ENCODE measurements at regions not wholly inside any gene's neighbourhood (a gene's known extent, or its start where the extent isn't known, plus 50 kb on each side); places are given as distances from the start of the nearest gene placed in this dataset.

DNA sequence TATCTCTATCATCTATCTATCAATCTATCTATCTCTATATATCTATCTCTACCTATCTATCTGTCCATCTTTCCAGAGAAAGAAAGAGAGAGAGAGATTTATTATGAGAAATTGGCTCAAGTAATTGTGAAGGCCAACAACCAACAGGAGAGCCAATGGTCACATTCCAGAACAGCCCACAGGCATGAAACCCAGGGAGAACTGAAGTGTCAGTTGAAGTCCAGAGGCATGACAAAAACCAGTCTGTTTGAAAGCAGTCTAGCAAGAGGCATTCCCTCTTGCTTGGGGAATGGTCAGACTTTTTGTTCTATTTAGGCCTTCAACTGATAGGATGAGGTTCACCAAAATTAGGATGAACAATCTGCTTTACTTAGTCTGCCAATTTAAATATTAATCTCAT, 87.6 kb upstream of the PLCXD3 start:
- DNase-seq: peak; percentile 12

DNA sequence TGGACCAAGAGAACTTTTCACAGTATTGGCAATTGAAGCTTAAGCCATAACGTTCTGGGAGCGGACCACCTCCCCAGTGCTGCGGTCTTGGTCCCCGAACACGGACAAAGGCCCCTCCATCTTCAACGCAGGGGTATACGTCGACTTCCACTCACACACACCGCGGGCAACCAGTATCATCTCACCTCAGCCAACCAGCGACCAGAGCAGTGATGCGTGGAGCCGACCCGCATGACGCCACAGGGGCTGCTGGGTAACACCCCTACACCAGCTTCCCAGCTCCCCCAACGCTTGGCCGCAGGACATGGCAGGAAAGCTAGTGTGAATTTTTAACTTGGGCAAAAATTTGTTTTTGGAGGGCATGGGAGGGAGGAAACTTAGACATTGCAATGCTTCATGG, 77.3 kb upstream of the PLCXD3 start:
- in situ Hi-C loops (cut with HindIII; ENCODE audit: low pct_ligation_motif_present, low sequenced_read_pairs): no loop called here
- H3K36me3 ChIP-seq (replicated peaks): no peaks in the 10 kb centered on the region
- TF ChIP-seq CTCF (IDR thresholded peaks at IDR 0.05; ENCODE audit: low read depth, low read length, missing control alignments): no peak
- no peak overlapping the region for H3K27ac ChIP-seq
- H3K27me3 ChIP-seq (replicated peaks): no peaks in the 10 kb centered on the region
- no peak overlapping the region for H3K4me3 ChIP-seq (ENCODE audit: low read depth, low read length)
- no peak for DNase-seq

More for the DNA sequence above, 87.6 kb upstream of the PLCXD3 start:
- no peaks in the 10 kb centered on the region for H3K27me3 ChIP-seq (replicated peaks)
- TF ChIP-seq CTCF (IDR thresholded peaks at IDR 0.05; ENCODE audit: low read depth, low read length, missing control alignments): no peak
- H3K27ac ChIP-seq: no peak overlapping the region
- H3K4me3 ChIP-seq (ENCODE audit: low read depth, low read length): no peak overlapping the region
- H3K36me3 ChIP-seq (replicated peaks): no peaks in the 10 kb centered on the region
- in situ Hi-C loops (cut with HindIII; ENCODE audit: low pct_ligation_motif_present, low sequenced_read_pairs): no loop called here

DNA sequence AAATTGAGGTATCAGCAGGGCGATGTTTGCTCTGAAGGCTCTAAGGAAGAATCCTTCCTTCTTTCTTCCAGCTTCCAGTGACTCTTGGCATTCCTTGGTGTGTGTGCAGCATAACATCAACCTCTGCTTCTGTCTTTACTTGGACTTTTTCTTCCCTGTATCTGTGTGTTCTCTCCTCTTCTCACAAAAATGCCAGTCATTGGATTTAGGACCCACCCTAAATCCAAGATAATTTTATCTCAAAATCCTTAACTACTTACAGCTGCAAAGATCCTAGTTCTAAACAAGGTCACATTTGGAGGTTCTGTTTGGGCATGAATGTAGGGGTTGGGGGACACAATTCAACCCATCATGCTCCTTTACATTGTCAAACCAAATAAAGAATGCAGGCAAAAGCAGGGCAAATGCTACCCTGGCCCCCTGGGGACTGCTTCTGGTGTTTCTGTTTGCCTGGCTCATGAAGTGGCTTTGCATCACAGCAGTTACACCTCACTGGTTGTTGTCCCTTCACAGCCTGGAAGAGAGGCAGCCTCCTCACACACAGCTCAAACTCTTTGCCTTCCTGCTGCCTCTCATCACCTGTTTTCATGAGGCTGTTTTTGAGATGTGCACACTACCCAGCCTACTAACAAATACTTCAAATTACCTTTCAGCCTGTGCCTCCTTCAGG, 64.8 kb upstream of the PLCXD3 start:
- no peak for TF ChIP-seq CTCF (IDR thresholded peaks at IDR 0.05; ENCODE audit: low read depth, low read length, missing control alignments)
- no peak overlapping the region for H3K27ac ChIP-seq
- H3K27me3 ChIP-seq (replicated peaks): no peaks in the 10 kb centered on the region
- DNase-seq: no peak
- in situ Hi-C loops (cut with HindIII; ENCODE audit: low pct_ligation_motif_present, low sequenced_read_pairs): no loop called here
- no peaks in the 10 kb centered on the region for H3K36me3 ChIP-seq (replicated peaks)
- no peak overlapping the region for H3K4me3 ChIP-seq (ENCODE audit: low read depth, low read length)

- H3K27ac ChIP-seq: no peak overlapping the region
- TF ChIP-seq CTCF (IDR thresholded peaks at IDR 0.05; ENCODE audit: low read depth, low read length, missing control alignments): no peak
- H3K36me3 ChIP-seq (replicated peaks): no peaks in the 10 kb centered on the region
- no peak for DNase-seq
- in situ Hi-C loops (cut with HindIII; ENCODE audit: low pct_ligation_motif_present, low sequenced_read_pairs): no loop called here
- H3K27me3 ChIP-seq (replicated peaks): no peaks in the 10 kb centered on the region
- H3K4me3 ChIP-seq (ENCODE audit: low read depth, low read length): no peak overlapping the region
Observed at GRCh38 chr5:41574391-41574790, 64.0 kb upstream of the PLCXD3 start.

All from brain microvascular endothelial cell (primary cell).